ENCODE measurements at regions not wholly inside any gene's neighbourhood (a gene's known extent, or its start where the extent isn't known, plus 50 kb on each side); places are given as distances from the start of the nearest gene placed in this dataset.

DNA sequence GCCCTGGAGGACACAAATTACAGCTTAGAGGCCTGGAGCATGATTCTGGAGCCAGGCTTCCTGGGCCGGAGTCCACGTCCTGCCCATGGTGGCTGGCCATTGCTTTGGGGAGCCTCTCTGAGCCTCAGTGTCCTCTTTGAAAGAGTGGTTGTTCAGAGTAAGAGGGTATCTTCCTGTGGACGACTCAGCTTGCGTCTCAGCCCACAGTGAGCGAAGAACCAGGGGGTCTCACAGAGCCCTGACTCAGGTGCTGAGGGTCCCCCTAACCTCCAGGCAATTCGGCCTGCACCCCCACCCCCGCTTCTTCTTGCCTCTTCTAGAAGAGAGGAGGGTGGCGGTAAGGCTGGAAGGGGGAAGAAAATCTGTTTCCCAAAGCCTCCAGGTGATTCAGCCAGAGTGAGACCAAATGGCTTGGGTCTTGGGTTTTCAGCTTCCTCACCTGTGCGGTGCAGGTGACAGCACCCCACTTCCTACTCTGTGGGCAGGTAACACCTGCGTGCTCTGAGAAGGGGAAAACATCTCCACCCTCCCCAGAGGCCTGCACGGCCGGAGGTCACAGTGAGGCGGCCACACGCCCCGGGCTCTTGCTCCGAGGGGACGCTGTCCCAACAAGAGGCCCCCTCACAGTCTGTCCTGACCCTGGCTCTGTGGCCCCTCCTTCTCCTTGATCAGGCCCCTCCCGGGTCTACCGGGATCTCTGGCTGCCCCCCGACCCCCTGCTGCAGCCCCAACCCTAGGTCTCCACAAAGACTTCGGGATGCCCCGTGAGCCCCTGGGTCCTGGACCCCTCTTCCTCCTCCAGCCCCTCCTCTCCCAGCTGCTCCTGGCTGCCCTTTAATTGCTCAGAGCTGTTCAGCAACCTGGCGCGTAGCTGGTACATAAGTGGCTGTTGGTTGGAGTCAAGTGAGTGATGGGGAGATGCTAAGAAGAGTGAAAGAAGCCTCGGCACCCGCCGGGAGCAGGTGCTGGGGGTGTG is 119.2 kb downstream of the METRNL start:
- H3K4me3 ChIP-seq (ENCODE audit: low read depth, low read length), result no peak overlapping the region
- no peak overlapping the region for H3K27ac ChIP-seq (ENCODE audit: low read depth, low read length)
- H3K4me1 ChIP-seq (ENCODE audit: control insufficient read depth, insufficient read depth, low read length), result peaks cover 12% of the 10 kb centered on the region
- WGBS (ENCODE audit: insufficient coverage), result 89% methylated on average over 19 of the region's 27 CpGs
- no peak for DNase-seq (ENCODE audit: low read depth in 4 of 6, low spot score in 6 of 6)
- H3K36me3 ChIP-seq (ENCODE audit: control insufficient read depth, insufficient read depth, low read length), result no peaks in the 10 kb centered on the region
- H3K9me3 ChIP-seq (ENCODE audit: control insufficient read depth, insufficient read depth, low read length), result no peaks in the 10 kb centered on the region
- no peaks in the 10 kb centered on the region for H3K27me3 ChIP-seq (ENCODE audit: control insufficient read depth, insufficient read depth, low read length)

DNA sequence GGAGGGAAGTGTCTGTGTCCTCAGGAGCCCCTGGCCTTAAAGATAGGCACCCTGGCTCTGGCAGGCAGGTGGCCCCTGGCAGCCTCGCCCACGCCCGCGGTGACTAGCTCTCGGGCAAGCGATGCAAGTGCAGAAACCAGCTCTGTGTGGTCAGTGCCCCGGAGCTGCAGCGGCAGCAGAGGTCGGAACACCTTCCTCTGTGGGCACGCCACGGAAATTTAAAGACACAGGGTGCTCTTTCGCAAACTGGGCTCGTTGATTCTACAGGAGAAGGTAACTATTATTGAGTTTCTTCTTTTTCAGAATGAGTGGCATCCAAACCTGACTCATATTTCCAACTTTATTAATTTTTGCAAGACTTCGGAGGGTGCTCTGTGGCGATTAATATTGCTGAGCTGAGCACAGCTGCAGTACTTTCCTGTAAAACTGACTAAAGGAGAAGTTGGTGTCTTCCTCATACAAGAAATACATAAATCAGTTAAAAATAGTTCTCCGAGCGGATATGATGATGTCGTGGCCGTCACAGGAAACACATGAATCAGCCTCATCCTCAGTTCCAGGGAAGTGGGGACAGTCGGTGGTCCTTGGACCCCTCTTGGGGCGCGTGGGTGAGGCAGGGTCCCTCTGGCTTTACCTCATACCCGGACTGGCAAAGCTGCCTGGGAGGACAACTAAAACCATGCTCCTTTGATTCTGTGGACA is 120.2 kb downstream of the METRNL start:
- Histone ChIP-seq H3K4me3 (ENCODE audit: low read depth, low read length) (no peak overlapping the region), H3K9me3 (ENCODE audit: control insufficient read depth, insufficient read depth, low read length) (no peaks in the 10 kb centered on the region), H3K27ac (ENCODE audit: low read depth, low read length) (no peak overlapping the region), H3K36me3 (ENCODE audit: control insufficient read depth, insufficient read depth, low read length) (no peaks in the 10 kb centered on the region), H3K4me1 (ENCODE audit: control insufficient read depth, insufficient read depth, low read length) (peaks cover 12% of the 10 kb centered on the region), H3K27me3 (ENCODE audit: control insufficient read depth, insufficient read depth, low read length) (no peaks in the 10 kb centered on the region)
- WGBS (ENCODE audit: insufficient coverage), result 84% methylated on average over 17 of the region's 23 CpGs
- no peak for DNase-seq (ENCODE audit: low read depth in 4 of 6, low spot score in 6 of 6)

DNA sequence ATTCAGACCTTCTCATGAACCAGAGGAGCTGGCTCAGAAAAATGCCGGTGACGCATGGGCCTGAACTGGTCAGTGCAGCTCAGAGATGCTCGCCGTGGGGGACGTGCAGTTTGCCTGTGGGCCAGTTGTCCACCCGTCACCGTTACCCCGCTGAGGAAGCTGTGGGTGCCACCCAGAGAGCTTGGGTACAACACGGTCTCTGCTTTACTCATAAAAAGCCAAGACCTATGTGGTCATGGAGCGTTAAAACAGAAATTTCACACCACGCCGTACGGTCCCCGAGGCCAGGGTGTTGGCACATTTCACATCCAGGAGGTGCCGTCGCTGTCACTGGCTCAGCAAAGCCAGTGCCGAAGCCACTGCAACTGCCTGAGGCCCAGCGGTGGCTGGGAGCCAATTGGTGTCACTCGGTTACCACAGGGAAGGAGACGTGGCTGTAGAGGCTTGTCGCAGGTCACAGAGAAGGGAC is 120.9 kb downstream of the METRNL start:
- Histone ChIP-seq H3K4me1 (ENCODE audit: control insufficient read depth, insufficient read depth, low read length) (peaks cover 11% of the 10 kb centered on the region), H3K27ac (ENCODE audit: low read depth, low read length) (no peak overlapping the region), H3K27me3 (ENCODE audit: control insufficient read depth, insufficient read depth, low read length) (no peaks in the 10 kb centered on the region), H3K36me3 (ENCODE audit: control insufficient read depth, insufficient read depth, low read length) (no peaks in the 10 kb centered on the region), H3K4me3 (ENCODE audit: low read depth, low read length) (no peak overlapping the region), H3K9me3 (ENCODE audit: control insufficient read depth, insufficient read depth, low read length) (no peaks in the 10 kb centered on the region)
- DNase-seq (ENCODE audit: low read depth in 4 of 6, low spot score in 6 of 6), result no peak
- WGBS (ENCODE audit: insufficient coverage), result 87% methylated on average over 18 of the region's 21 CpGs

DNA sequence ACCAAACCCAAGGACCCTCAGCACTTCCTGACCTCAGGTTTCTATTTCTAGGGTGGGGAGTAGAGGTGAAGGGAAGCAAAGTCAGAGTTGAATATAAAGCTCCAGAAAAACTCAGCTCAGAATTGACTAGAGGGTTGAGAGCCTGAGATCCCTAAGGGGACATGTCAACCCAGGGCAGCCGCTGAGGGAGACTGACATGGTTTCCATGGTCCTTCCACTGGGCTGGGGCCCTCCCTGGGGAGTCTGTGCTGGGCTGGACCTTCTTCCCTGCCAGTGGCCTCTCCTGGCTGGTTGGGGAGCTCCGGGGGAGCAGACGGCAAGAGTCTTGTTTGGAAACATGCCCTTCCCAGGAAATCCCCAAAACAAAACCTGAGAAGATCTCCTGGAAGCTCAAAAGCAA is 121.3 kb downstream of the METRNL start:
- Histone ChIP-seq H3K4me3 (ENCODE audit: low read depth, low read length) (no peak overlapping the region), H3K4me1 (ENCODE audit: control insufficient read depth, insufficient read depth, low read length) (peaks cover 6% of the 10 kb centered on the region), H3K27me3 (ENCODE audit: control insufficient read depth, insufficient read depth, low read length) (no peaks in the 10 kb centered on the region), H3K36me3 (ENCODE audit: control insufficient read depth, insufficient read depth, low read length) (no peaks in the 10 kb centered on the region), H3K27ac (ENCODE audit: low read depth, low read length) (no peak overlapping the region), H3K9me3 (ENCODE audit: control insufficient read depth, insufficient read depth, low read length) (no peaks in the 10 kb centered on the region)
- no peak for DNase-seq (ENCODE audit: low read depth in 4 of 6, low spot score in 6 of 6)
- 73% methylated on average over 3 of the region's 3 CpGs for WGBS (ENCODE audit: insufficient coverage)

DNA sequence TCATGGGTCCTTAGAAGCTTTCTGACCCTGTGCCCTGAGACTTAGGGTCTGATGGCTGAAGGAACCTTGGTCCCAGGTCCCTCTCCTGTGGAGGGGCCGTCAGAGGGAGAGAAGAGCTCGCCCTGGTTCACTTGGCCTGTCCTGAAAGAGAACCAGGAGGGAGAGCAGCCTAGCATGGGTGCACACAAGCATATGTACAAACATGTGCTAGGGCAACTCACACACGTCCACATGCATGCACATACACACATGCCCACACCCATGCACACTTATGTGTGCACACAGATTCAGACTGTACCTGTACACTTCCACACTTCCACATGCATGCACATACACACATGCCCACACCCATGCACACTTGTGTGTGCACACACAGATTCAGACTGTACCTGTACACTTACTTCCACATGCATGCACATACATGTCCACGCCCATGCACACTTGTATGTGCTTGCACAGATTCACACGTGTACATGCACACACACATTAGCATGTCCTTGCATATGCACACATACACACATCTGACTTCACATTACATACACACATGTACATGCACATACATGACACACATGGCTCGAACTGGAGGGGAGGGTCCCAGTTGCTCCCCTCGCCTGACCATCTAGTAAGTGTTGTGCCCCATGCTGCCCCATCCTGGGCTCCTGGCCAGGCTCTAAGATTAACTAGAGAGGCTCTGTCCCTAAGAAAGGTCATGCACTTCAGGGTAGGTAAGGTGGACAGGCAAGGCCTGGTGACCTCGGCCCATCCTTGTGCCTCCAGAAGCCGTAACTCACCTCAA is 122.0 kb downstream of the METRNL start:
- H3K36me3 ChIP-seq (ENCODE audit: control insufficient read depth, insufficient read depth, low read length), result no peaks in the 10 kb centered on the region
- WGBS (ENCODE audit: insufficient coverage), result 86% methylated on average over 8 of the region's 9 CpGs
- no peak for DNase-seq (ENCODE audit: low read depth in 4 of 6, low spot score in 6 of 6)
- H3K9me3 ChIP-seq (ENCODE audit: control insufficient read depth, insufficient read depth, low read length), result no peaks in the 10 kb centered on the region
- H3K4me3 ChIP-seq (ENCODE audit: low read depth, low read length), result no peak overlapping the region
- no peaks in the 10 kb centered on the region for H3K4me1 ChIP-seq (ENCODE audit: control insufficient read depth, insufficient read depth, low read length)
- no peaks in the 10 kb centered on the region for H3K27me3 ChIP-seq (ENCODE audit: control insufficient read depth, insufficient read depth, low read length)
- no peak overlapping the region for H3K27ac ChIP-seq (ENCODE audit: low read depth, low read length)

DNA sequence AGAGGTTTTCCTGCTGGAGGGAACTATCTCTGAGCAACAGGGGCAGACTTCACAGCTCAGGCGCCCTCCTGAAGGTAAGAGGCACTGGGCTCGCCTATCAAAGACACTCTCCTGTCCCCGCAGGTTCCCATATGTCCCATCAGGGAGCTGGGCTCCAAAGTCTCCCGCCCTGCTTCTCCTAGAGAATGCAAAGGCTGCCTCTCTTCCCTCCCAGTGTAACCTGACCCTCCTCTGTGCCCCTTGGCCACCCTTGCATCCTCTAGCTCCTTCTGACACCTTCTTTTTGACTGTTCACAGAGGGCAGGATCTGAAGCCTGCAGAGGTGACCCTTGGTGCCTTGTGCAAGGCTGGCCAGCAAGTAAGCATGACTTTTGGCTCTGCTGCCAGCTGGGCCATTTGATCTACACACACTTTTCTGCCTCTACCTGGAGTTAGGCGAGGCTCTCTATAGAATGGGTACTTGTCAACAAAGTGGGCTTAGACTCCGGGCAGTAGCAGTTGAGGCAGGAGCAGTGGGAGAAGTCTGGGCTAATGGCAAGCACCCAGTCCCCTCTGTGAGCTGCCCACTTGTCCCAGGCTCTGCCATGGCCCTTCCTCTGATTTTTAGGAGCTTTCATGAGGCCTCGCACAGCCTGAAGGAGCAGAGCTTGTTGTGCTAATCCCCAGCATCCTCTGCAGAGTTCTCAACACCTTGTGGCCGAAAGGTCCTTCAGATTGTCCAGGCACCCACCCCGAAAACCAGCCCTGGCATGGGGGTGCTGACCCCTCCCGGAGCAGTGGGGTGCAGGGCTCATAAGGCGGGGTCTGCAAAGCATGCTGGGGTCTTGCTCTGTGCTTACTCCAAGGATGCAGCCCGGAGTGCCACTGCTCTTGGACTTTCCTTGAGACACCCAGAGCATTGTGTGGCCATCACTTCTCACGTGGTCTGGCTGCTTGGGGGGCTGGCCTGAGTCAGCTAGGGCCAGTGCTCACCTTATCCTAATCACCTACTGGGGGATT is 122.9 kb downstream of the METRNL start:
- Histone ChIP-seq H3K27me3 (ENCODE audit: control insufficient read depth, insufficient read depth, low read length) (no peaks in the 10 kb centered on the region), H3K27ac (ENCODE audit: low read depth, low read length) (peak overlapping the region; percentile 40), H3K9me3 (ENCODE audit: control insufficient read depth, insufficient read depth, low read length) (no peaks in the 10 kb centered on the region), H3K36me3 (ENCODE audit: control insufficient read depth, insufficient read depth, low read length) (no peaks in the 10 kb centered on the region), H3K4me1 (ENCODE audit: control insufficient read depth, insufficient read depth, low read length) (no peaks in the 10 kb centered on the region), H3K4me3 (ENCODE audit: low read depth, low read length) (no peak overlapping the region)
- no peak for DNase-seq (ENCODE audit: low read depth in 4 of 6, low spot score in 6 of 6)
- WGBS (ENCODE audit: insufficient coverage), result 85% methylated on average over 13 of the region's 13 CpGs

DNA sequence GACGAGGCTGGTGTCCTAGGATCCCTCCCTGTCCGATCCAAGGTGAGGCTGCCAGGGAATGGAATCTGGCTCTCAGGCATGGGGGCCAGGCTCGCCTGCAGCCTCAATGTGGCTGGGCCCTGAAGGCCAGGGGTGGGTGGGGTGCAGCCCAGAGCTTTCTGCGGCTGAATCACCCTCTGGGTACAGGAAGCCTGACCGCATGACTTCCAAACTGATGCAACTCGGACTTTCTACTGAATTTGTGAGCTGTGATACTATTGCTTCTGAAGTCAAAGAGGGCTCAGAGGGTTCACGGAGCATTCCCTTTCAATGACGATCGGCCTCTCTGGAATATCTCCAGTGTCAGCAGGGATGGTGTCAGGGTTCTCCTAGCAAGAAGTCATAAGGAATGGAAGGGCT is 123.7 kb downstream of the METRNL start:
- Histone ChIP-seq H3K36me3 (ENCODE audit: control insufficient read depth, insufficient read depth, low read length) (no peaks in the 10 kb centered on the region), H3K9me3 (ENCODE audit: control insufficient read depth, insufficient read depth, low read length) (no peaks in the 10 kb centered on the region), H3K27me3 (ENCODE audit: control insufficient read depth, insufficient read depth, low read length) (no peaks in the 10 kb centered on the region), H3K4me1 (ENCODE audit: control insufficient read depth, insufficient read depth, low read length) (no peaks in the 10 kb centered on the region), H3K27ac (ENCODE audit: low read depth, low read length) (peak overlapping the region; percentile 40), H3K4me3 (ENCODE audit: low read depth, low read length) (no peak overlapping the region)
- no peak for DNase-seq (ENCODE audit: low read depth in 4 of 6, low spot score in 6 of 6)
- WGBS (ENCODE audit: insufficient coverage), result 79% methylated on average over 9 of the region's 9 CpGs

DNA sequence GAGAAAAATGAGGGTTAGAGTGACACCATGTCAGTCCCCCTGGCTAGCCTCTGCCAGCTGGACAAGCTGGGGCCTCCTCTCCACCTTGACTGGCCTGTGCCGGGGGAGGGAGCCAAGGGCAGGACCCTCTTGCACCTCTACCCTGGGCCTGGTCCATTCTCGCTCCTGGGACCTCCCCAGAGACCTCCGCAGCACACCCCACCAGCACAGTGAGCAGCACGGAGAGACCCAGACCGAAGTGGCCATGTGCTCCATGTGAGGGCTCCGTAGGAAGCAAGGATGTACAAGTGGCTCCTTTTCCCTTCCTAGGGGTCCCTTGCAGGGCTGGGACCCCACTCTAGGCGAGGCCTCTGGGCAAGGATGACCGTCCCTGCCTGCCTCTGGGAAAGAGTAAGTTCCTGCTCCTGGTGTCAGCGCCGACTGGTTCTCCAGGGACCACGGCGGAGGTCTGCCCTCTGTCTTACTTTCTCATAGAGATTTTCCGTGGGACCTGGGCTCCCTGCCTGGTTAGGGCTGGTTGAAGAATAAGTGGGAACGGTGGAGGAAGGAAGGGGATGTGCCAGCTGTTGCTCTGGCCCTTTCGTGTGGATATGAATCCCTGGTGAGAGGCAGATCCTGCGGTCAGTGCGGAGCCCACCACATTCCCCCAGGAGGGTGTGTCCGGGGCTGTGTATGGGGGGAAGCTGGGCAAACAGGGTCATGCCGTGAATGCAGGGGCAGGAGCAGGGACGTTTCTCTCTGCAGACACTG is 124.2 kb downstream of the METRNL start:
- no peak overlapping the region for H3K4me3 ChIP-seq (ENCODE audit: low read depth, low read length)
- H3K27ac ChIP-seq (ENCODE audit: low read depth, low read length), result peak overlapping the region; percentile 58
- H3K36me3 ChIP-seq (ENCODE audit: control insufficient read depth, insufficient read depth, low read length), result no peaks in the 10 kb centered on the region
- no peak for DNase-seq (ENCODE audit: low read depth in 4 of 6, low spot score in 6 of 6)
- no peaks in the 10 kb centered on the region for H3K9me3 ChIP-seq (ENCODE audit: control insufficient read depth, insufficient read depth, low read length)
- no peaks in the 10 kb centered on the region for H3K27me3 ChIP-seq (ENCODE audit: control insufficient read depth, insufficient read depth, low read length)
- no peaks in the 10 kb centered on the region for H3K4me1 ChIP-seq (ENCODE audit: control insufficient read depth, insufficient read depth, low read length)
- 83% methylated on average over 18 of the region's 20 CpGs for WGBS (ENCODE audit: insufficient coverage)

Data from spinal cord (tissue), 9 donors.